VCaP (cell line): ENCODE measurements at regions not wholly inside any gene's neighbourhood (a gene's known extent, or its start where the extent isn't known, plus 50 kb on each side); places are given as distances from the start of the nearest gene placed in this dataset.

Experiments
- H3K27ac ChIP-seq: fragments of 450-650 bp; 2 replicates; pipeline ENCODE4 v1.5.1; 2017
- CTCF ChIP-seq: fragments of 450-650 bp; conservative IDR thresholded peaks from 2 replicates; pipeline ENCODE4 v1.5.1; 2017; ENCODE audit warnings: mild to moderate bottlenecking, moderate library complexity

- no peak overlapping the region; the same call in 1 of the 2 replicates for H3K27ac ChIP-seq
- no peak for TF ChIP-seq CTCF
These were observed 474.0 kb downstream of the LTN1 start for GRCh38 chr21:28518630-28519029.

- peak; percentile 89 for TF ChIP-seq CTCF
- H3K27ac ChIP-seq: peak overlapping the region; percentile 47
These were observed 475.6 kb downstream of the LTN1 start for GRCh38 chr21:28516991-28517592.

- TF ChIP-seq CTCF: no peak
These were observed 476.7 kb downstream of the LTN1 start for GRCh38 chr21:28516021-28516420.

GRCh38 chr21:28513428-28513827 is 479.2 kb downstream of the LTN1 start:
- H3K27ac ChIP-seq: no peak overlapping the region
- no peak for TF ChIP-seq CTCF

More at GRCh38 chr21:28516021-28516420, 476.7 kb downstream of the LTN1 start:
- H3K27ac ChIP-seq: no peak overlapping the region

GRCh38 chr21:28509031-28509430 is 483.6 kb downstream of the LTN1 start:
- TF ChIP-seq CTCF: no peak
- H3K27ac ChIP-seq: no peak overlapping the region

- no peak overlapping the region for H3K27ac ChIP-seq
- TF ChIP-seq CTCF: no peak
These were observed 484.6 kb downstream of the LTN1 start for GRCh38 chr21:28508126-28508525.

GRCh38 chr21:28496517-28496916 is 496.2 kb downstream of the LTN1 start:
- H3K27ac ChIP-seq: no peak overlapping the region
- TF ChIP-seq CTCF: no peak

- no peak overlapping the region for H3K27ac ChIP-seq
- no peak for TF ChIP-seq CTCF
These were observed 500.6 kb downstream of the LTN1 start for GRCh38 chr21:28492127-28492526.
